HG02642 (cell line): ENCODE measurements at regions not wholly inside any gene's neighbourhood (a gene's known extent, or its start where the extent isn't known, plus 50 kb on each side); places are given as distances from the start of the nearest gene placed in this dataset.
"Not testable (repeated sequence)": the region's sequence is repeated elsewhere in the genome, so short reads cannot be mapped to it uniquely, and the experiment has no call there.

Experiments used
- ATAC-seq: cut with Tn5 transposase; IDR thresholded peaks from one replicate; pipeline ENCODE4 v1.9.1; 2021; ENCODE audit warnings: mild to moderate bottlenecking; ENCODE audit not compliant: unreplicated experiment, poor library complexity

GRCh38 chrY:17511984-17512383 lies 368.0 kb downstream of the CDY2B start:
- not testable (repeated sequence) for ATAC-seq

DNA sequence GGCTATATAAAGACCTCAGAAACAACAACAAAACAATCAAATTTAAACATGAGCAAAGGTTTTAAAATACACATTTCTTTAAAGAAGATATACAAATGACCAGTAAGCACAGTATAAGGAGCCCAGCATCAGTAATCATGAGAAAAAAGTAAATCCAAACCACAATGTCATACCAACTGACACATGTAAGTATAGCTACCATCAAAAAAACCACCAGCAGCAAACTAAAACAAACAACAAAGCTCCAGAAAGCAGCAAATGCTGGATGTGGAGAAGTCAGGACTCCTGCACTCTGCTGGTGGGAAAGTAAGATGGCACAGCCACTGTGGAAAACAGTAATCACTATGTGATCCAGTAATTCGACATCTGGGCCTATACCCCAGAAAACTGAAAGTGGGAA lies 368.5 kb downstream of the CDY2B start:
- ATAC-seq, result not testable (repeated sequence)

- not testable (repeated sequence) for ATAC-seq
Observed at GRCh38 chrY:17505834-17506233, 374.2 kb downstream of the CDY2B start.

DNA sequence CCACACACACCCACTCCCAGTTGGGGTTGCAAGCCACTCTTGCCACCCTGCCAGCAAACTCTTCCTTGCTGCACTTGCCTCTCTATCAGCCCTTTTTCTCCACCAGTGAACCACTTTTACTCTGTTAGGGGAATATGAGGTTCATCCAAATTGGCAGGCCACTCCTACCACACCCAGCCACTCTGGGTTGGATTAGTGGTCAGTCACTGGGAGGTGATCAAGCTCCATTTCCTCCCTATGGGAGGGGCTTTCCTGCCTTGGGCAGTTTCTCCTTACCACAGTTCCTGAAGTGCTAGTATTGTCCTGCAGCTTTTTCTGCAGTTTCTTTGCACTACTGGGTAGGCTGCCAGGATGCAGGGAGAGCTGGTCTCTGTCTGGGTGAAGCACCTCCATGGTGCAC lies 395.3 kb downstream of the CDY2B start:
- ATAC-seq, result not testable (repeated sequence)

GRCh38 chrY:17484157-17484556 lies 395.9 kb downstream of the CDY2B start:
- ATAC-seq, result peak; percentile 76

DNA sequence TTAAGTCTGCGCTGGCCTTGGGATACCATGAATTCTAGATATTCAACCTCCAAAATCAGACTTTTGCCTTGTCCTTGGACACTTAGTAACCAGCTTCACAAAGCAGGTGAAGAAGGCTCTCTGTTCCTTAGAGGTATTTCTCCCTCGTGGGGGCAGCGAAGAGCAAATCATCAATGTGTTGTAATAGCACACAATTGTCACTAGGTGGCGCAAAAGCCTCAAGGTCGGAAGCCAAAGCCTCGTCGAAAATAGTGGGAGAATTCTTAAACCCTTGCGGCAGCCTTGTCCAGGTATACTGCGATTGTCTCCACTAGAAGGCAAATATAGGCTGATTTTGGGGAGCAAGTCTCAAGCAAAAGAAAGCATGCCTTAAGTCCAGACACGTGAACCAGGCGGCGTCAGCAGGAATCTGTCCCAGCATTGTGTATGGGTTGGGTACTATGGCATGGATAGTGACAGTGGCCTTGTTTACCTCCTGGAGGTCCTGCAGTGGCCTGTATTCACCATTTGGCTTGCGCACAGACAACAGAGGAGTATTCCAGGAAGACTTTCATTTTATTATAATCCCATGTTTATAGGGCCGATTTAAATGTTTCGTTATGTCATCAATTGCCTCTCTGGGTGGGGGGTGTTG lies 398.5 kb downstream of the CDY2B start:
- ATAC-seq, result not testable (repeated sequence)

DNA sequence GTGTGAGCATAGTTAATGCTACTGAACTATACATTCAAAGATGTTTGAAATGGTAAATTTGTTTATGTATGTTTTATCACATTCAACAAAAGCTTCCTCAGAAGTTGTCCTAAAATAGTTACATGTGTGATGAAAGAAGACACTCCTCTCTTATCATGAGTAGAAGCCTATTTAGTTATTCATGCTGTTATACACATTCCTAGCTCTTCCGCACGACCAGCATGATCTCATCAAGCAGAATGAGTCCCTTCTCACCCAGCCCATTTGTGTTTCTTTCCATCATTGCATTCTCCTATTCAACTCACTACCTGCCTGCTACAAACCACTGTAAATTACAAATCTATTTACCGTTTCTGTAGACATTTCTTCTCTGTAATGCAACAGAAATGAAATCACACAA lies 408.0 kb downstream of the CDY2B start:
- ATAC-seq, result not testable (repeated sequence)

GRCh38 chrY:17459753-17460152 lies 420.3 kb downstream of the CDY2B start:
- peak; percentile 95 for ATAC-seq

- ATAC-seq, result no peak
Observed at GRCh38 chrY:17430570-17431166, 449.4 kb downstream of the CDY2B start.

DNA sequence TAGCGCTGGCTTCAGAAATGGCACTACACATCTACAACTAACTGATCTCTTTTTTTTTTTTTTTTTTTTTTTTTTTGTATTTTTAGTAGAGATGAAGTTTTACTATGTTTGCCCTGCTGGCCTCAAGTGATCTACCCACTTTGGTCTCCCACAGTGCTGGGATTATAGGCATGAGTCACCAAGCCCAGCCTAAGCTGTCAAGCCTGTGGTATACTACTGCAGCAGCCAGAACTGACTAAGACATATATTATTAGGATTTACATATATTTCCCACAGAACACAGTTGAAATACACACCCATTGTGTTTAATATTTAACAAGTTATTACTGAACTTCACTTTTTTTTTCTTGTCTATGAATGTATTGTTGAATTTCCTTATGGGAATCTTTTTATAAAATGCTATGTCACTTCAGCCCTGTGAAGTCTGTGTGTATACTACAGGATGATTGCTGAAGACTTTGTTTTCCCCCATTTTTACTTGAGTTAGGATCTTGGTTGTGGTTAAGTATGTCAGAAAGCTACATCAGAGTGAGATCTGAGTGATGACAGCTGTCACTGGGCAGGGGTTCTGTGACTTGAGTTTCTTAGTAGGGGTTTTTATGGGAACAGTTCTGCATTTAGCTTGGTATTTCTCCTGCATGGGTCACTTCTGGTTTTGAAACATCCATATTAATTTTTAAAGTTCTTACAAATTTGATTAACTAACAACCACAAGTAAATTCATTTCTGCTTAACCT lies 481.5 kb downstream of the CDY2B start:
- no peak for ATAC-seq

DNA sequence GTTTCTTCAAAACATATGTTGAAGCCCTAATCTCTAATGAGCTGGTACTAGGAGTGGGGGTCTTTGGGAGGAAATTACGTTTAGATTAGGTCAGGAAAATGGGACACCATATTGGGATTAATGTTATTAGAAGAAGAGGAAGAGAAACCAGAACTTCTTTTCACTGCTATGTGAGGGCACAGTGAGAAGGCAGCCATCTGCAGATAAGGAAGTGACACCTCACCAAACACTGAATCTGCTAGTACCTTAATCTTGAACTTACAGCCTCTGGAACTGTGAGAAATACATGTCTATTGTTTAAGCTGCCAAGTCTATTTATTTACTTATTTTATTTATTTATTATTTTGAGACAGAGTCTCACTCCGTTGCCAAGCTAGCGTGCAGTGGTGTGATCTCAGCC lies 482.4 kb downstream of the CDY2B start:
- no peak for ATAC-seq

- ATAC-seq, result no peak
Observed at GRCh38 chrY:17381431-17382070, 498.5 kb downstream of the CDY2B start.

- ATAC-seq, result no peak
Observed at GRCh38 chrY:17378326-17378725, 501.7 kb downstream of the CDY2B start.

DNA sequence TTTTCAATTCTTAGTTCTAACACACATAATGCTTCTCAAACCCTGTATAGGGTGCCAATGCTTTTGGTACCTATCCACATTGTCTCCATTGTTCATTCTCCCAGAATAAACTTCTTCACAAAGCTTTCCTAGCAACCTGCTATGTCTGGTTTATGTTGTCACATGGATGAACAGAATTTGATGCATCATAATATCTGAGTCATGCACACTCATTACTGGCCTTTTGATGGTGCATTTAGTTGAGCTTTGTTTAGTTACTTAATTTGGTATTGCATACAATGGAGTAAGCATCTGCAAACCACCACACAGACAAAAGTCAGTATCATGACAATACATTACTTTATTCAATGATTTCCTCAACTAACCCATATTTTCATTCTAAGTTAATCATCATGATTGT lies 511.6 kb downstream of the CDY2B start:
- ATAC-seq, result no peak

DNA sequence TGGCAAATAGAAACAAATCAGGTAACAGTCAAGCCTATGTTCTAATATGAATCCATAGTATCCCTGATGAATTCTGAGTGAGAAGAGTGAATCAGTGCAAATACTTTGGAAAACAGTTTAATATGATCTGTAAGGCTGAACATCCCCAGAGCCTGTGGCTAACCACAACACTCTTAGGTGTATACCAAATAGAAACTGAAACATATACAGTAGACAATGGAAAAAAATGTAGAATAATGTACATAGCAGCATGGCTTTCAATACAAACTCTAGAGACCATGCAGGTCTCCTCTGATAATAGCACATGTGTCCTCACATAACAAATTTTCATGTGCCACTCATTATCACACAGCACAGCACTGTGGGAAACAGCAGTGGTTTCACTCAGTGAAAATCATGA lies 513.6 kb downstream of the CDY2B start:
- no peak for ATAC-seq

DNA sequence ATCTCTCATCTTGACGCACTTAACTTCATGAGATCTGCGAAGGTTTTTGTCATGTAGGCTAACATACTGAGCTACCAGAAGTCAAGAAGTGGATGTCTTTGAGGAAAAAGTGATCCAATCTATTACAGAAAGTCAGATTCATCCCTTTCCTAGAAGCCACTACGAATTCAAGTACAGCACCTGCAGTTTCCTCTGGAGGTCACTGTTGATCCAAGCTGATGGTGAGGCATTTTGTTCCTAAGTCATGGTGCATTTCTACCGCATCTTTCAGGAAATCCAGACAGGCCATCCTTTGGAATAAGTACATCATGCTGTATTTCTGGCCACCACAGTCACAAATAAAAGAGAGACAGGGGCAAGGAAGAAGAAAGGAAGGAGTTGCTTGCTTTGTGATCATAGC lies 541.0 kb downstream of the CDY2B start:
- ATAC-seq, result no peak

GRCh38 chrY:17330733-17331132 lies 549.3 kb downstream of the CDY2B start:
- ATAC-seq, result no peak

DNA sequence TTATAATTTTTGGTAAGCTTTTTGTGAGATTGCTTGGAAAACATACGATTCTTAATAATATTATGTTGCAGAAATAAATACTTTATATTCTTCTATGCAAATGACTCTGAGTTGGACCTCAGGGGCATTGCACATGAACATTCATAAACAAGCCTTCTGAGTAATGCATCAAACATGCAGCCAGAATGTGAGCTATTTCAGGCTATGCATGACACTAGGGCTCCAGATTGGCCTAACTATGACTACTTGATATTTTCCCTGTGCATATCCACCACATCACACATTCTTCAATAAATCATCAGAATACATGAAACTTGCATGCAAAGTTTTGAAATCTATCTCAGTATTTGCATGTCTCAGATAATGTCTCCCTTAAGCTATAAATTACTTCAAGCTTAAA lies 560.1 kb downstream of the CDY2B start:
- no peak for ATAC-seq

GRCh38 chrY:17318631-17319030 lies 561.4 kb downstream of the CDY2B start:
- ATAC-seq, result no peak

DNA sequence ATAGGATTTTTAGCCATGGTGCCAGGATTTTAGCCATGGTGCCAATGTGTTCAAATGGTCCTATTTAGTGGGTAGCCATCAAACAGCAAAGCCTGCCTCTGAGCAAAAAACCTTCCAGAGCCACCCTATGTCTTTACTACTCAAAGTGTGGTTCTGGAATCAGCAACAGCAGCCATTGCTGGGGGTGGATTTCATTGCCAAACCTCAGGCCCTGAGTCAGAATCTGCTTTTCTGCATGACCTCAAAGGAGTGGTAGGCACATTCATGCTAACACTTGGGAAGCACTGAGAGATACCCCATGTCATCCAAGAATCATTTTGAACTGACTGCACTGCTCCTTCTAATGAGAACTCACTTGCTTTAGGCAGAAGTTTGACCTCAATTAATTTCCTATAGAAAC lies 603.0 kb downstream of the CDY2B start:
- no peak for ATAC-seq

DNA sequence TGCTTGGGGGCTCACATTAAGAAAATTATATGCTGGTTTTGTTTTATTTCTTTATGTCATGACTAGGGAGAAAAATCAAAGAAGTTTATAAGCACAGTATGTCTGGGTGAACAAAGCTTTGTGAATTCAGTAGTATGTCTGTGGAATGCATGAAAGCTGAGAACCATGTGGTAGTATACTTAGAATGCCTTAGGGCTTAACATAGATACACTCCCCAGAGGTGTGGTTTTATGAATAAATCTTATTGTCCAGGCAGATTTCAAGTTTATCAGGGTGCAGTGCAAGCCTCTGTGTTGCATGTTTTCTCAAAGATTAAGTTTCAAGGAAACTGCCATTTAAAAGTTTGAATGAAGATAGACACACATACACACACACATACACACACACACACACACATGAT lies 620.5 kb downstream of the CDY2B start:
- no peak for ATAC-seq
